ENCODE measurements at regions not wholly inside any gene's neighbourhood (a gene's known extent, or its start where the extent isn't known, plus 50 kb on each side); places are given as distances from the start of the nearest gene placed in this dataset.

- Mint-ChIP-seq H3K27ac (no peak overlapping the region), H3K27me3 (ENCODE audit: insufficient read depth) (peaks cover 44% of the 10 kb centered on the region), H3K4me1 (peaks cover 2% of the 10 kb centered on the region), H3K36me3 (ENCODE audit: low read depth) (no peaks in the 10 kb centered on the region), H3K9me3 (peaks cover 15% of the 10 kb centered on the region), H3K4me3 (no peak overlapping the region)
- Histone ChIP-seq H3K4me1 (ENCODE audit: control insufficient read depth, insufficient read depth, low read length) (no peaks in the 10 kb centered on the region), H3K36me3 (ENCODE audit: control insufficient read depth, insufficient read depth, low read length) (no peaks in the 10 kb centered on the region), H3K9me3 (ENCODE audit: control insufficient read depth, low read length) (no peaks in the 10 kb centered on the region), H3K27ac (ENCODE audit: low read depth, low read length) (no peak overlapping the region), H3K9ac (ENCODE audit: extremely low read depth, low read length, poor library complexity, severe bottlenecking) (no peak overlapping the region), H3K27me3 (ENCODE audit: control insufficient read depth, insufficient read depth, low read length, poor library complexity, severe bottlenecking) (peaks cover under 1% of the 10 kb centered on the region), H3K4me3 (ENCODE audit: low read length) (no peak overlapping the region)
- WGBS, 2 experiments (ENCODE audit: insufficient coverage in 1 of 2, insufficient read length in 1 of 2), result 89% methylated on average over 7 of the region's 7 CpGs
- TF ChIP-seq CTCF (conservative IDR thresholded peaks at IDR 0.05), result no peak
- peak; percentile 23 for DNase-seq
These were observed 165.5 kb downstream of the FBLN2 start for GRCh38 chr3:13714251-13714916.

GRCh38 chr3:13713396-13713795, 164.5 kb downstream of the FBLN2 start:
- no peak overlapping the region for H3K4me3 Mint-ChIP-seq
- no peak overlapping the region for H3K27ac Mint-ChIP-seq
- no peaks in the 10 kb centered on the region for H3K4me1 ChIP-seq (ENCODE audit: control insufficient read depth, insufficient read depth, low read length)
- no peak overlapping the region for H3K27ac ChIP-seq (ENCODE audit: low read depth, low read length)
- H3K36me3 Mint-ChIP-seq (ENCODE audit: low read depth), result no peaks in the 10 kb centered on the region
- 87 to 88% methylated on average over 4 of the region's 4 CpGs for WGBS, 2 experiments (ENCODE audit: insufficient coverage in 1 of 2, insufficient read length in 1 of 2)
- H3K4me3 ChIP-seq (ENCODE audit: low read length), result no peak overlapping the region
- no peaks in the 10 kb centered on the region for H3K9me3 ChIP-seq (ENCODE audit: control insufficient read depth, low read length)
- DNase-seq, result peak; percentile 17
- TF ChIP-seq CTCF (conservative IDR thresholded peaks at IDR 0.05), result no peak
- peaks cover 15% of the 10 kb centered on the region for H3K9me3 Mint-ChIP-seq
- no peaks in the 10 kb centered on the region for H3K36me3 ChIP-seq (ENCODE audit: control insufficient read depth, insufficient read depth, low read length)
- peaks cover 7% of the 10 kb centered on the region for H3K27me3 ChIP-seq (ENCODE audit: control insufficient read depth, insufficient read depth, low read length, poor library complexity, severe bottlenecking)
- no peak overlapping the region for H3K9ac ChIP-seq (ENCODE audit: extremely low read depth, low read length, poor library complexity, severe bottlenecking)
- peaks cover 54% of the 10 kb centered on the region for H3K27me3 Mint-ChIP-seq (ENCODE audit: insufficient read depth)
- H3K4me1 Mint-ChIP-seq, result peaks cover 2% of the 10 kb centered on the region

GRCh38 chr3:13712682-13713180, 163.8 kb downstream of the FBLN2 start:
- peak; percentile 7 for DNase-seq
- no peak overlapping the region for H3K9ac ChIP-seq (ENCODE audit: extremely low read depth, low read length, poor library complexity, severe bottlenecking)
- peaks cover 7% of the 10 kb centered on the region for H3K27me3 ChIP-seq (ENCODE audit: control insufficient read depth, insufficient read depth, low read length, poor library complexity, severe bottlenecking)
- peaks cover 2% of the 10 kb centered on the region for H3K4me1 Mint-ChIP-seq
- no peak for TF ChIP-seq CTCF (conservative IDR thresholded peaks at IDR 0.05)
- H3K27me3 Mint-ChIP-seq (ENCODE audit: insufficient read depth), result peaks cover 59% of the 10 kb centered on the region
- no peak overlapping the region for H3K27ac Mint-ChIP-seq
- no peak overlapping the region for H3K4me3 Mint-ChIP-seq
- H3K36me3 Mint-ChIP-seq (ENCODE audit: low read depth), result no peaks in the 10 kb centered on the region
- 63 to 66% methylated on average over 3 of the region's 3 CpGs for WGBS, 2 experiments (ENCODE audit: insufficient coverage in 1 of 2, insufficient read length in 1 of 2)
- H3K4me3 ChIP-seq (ENCODE audit: low read length), result no peak overlapping the region
- H3K4me1 ChIP-seq (ENCODE audit: control insufficient read depth, insufficient read depth, low read length), result no peaks in the 10 kb centered on the region
- H3K9me3 Mint-ChIP-seq, result peaks cover 15% of the 10 kb centered on the region
- H3K36me3 ChIP-seq (ENCODE audit: control insufficient read depth, insufficient read depth, low read length), result no peaks in the 10 kb centered on the region
- no peak overlapping the region for H3K27ac ChIP-seq (ENCODE audit: low read depth, low read length)
- H3K9me3 ChIP-seq (ENCODE audit: control insufficient read depth, low read length), result no peaks in the 10 kb centered on the region
